ENCODE measurements at regions not wholly inside any gene's neighbourhood (a gene's known extent, or its start where the extent isn't known, plus 50 kb on each side); places are given as distances from the start of the nearest gene placed in this dataset.

GRCh38 chr17:53574038-53574437 is 248.7 kb upstream of the KIF2B start:
- no peak for ATAC-seq
- TF ChIP-seq ZFP3 (CRISPR knock-in tag; IDR thresholded peaks at IDR 0.05): no peak
- TF ChIP-seq ZNF70 (CRISPR knock-in tag; IDR thresholded peaks at IDR 0.05): no peak
- TF ChIP-seq CREB5 (CRISPR knock-in tag; IDR thresholded peaks at IDR 0.05; ENCODE audit: low read depth): no peak

- TF ChIP-seq POU6F1 (CRISPR knock-in tag; IDR thresholded peaks at IDR 0.05; ENCODE audit: borderline replicate concordance, low read depth) (no peak), ZNF565 (CRISPR knock-in tag; conservative IDR thresholded peaks at IDR 0.05; ENCODE audit: low read depth) (no peak), CSRNP3 (CRISPR knock-in tag; IDR thresholded peaks at IDR 0.05) (no peak), ISL1 (CRISPR knock-in tag; IDR thresholded peaks at IDR 0.05) (no peak), ESRRG (CRISPR knock-in tag; IDR thresholded peaks at IDR 0.05) (no peak)
- peak; percentile 57; the same call in 2 of the 3 replicates for ATAC-seq
These were observed 251.4 kb upstream of the KIF2B start for GRCh38 chr17:53571342-53571741.

GRCh38 chr17:53570731-53571130 is 252.0 kb upstream of the KIF2B start:
- no peak for TF ChIP-seq PATZ1 (CRISPR knock-in tag; IDR thresholded peaks at IDR 0.05; ENCODE audit: borderline replicate concordance)
- TF ChIP-seq TOX (CRISPR knock-in tag; IDR thresholded peaks at IDR 0.05; ENCODE audit: borderline replicate concordance): no peak
- TF ChIP-seq CREB5 (CRISPR knock-in tag; IDR thresholded peaks at IDR 0.05; ENCODE audit: low read depth): no peak
- TF ChIP-seq ESRRG (CRISPR knock-in tag; IDR thresholded peaks at IDR 0.05): no peak
- TF ChIP-seq PPARA (CRISPR knock-in tag; IDR thresholded peaks at IDR 0.05; ENCODE audit: borderline replicate concordance): no peak
- TF ChIP-seq SNAI2 (CRISPR knock-in tag; IDR thresholded peaks at IDR 0.05): no peak
- TF ChIP-seq CSRNP3 (CRISPR knock-in tag; IDR thresholded peaks at IDR 0.05): no peak
- TF ChIP-seq POU6F1 (CRISPR knock-in tag; IDR thresholded peaks at IDR 0.05; ENCODE audit: borderline replicate concordance, low read depth): no peak
- no peak for TF ChIP-seq GLIS3 (CRISPR knock-in tag; IDR thresholded peaks at IDR 0.05)
- no peak for TF ChIP-seq ZFP3 (CRISPR knock-in tag; IDR thresholded peaks at IDR 0.05)
- no peak for TF ChIP-seq ARNTL (CRISPR knock-in tag; IDR thresholded peaks at IDR 0.05; ENCODE audit: borderline replicate concordance, low read depth)
- ATAC-seq: peak; percentile 72

GRCh38 chr17:53560953-53561352 is 261.8 kb upstream of the KIF2B start:
- no peak for TF ChIP-seq TOX (CRISPR knock-in tag; IDR thresholded peaks at IDR 0.05; ENCODE audit: borderline replicate concordance)
- TF ChIP-seq ZNF8 (CRISPR knock-in tag; IDR thresholded peaks at IDR 0.05): no peak
- TF ChIP-seq ZFP3 (CRISPR knock-in tag; IDR thresholded peaks at IDR 0.05): no peak
- TF ChIP-seq PPARA (CRISPR knock-in tag; IDR thresholded peaks at IDR 0.05; ENCODE audit: borderline replicate concordance): no peak
- TF ChIP-seq ZNF70 (CRISPR knock-in tag; IDR thresholded peaks at IDR 0.05): no peak
- no peak for TF ChIP-seq SNAI2 (CRISPR knock-in tag; IDR thresholded peaks at IDR 0.05)
- TF ChIP-seq PATZ1 (CRISPR knock-in tag; IDR thresholded peaks at IDR 0.05; ENCODE audit: borderline replicate concordance): no peak
- TF ChIP-seq ISL1 (CRISPR knock-in tag; IDR thresholded peaks at IDR 0.05): no peak
- no peak for TF ChIP-seq GLIS3 (CRISPR knock-in tag; IDR thresholded peaks at IDR 0.05)
- TF ChIP-seq TCF4 (CRISPR knock-in tag; IDR thresholded peaks at IDR 0.05; ENCODE audit: borderline replicate concordance): no peak
- no peak for TF ChIP-seq ZFP30 (CRISPR knock-in tag; IDR thresholded peaks at IDR 0.05)

More at GRCh38 chr17:53560953-53561352, 261.8 kb upstream of the KIF2B start:
- no peak for ATAC-seq

Measured in SK-N-SH treated with all-trans-retinoic acid at 6 μM for 48 hours (cell line).